ENCODE measurements at regions not wholly inside any gene's neighbourhood (a gene's known extent, or its start where the extent isn't known, plus 50 kb on each side); places are given as distances from the start of the nearest gene placed in this dataset.
A peak's percentile ranks its signal among the peaks of the same experiment; 100 is the strongest.

DNA sequence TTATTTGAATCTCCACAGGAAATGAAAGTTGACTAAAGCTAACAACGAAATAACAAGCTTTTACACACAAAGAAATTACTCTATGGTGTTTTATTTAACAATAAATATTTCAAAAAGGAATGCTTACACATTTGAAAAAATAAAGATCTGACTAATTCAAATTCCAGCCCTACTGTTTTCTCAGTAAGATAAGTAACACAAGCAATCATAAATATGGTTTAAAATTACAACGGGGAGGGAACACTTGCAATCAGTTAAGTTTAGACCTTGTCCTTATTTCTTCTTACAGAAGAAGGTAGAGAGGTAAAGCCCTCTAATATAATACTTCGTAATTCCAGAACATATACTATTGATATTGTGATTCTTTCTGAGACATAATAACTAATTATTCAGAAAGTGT, 158.5 kb downstream of the DHX15 start:
- TF ChIP-seq, protein P1, sequence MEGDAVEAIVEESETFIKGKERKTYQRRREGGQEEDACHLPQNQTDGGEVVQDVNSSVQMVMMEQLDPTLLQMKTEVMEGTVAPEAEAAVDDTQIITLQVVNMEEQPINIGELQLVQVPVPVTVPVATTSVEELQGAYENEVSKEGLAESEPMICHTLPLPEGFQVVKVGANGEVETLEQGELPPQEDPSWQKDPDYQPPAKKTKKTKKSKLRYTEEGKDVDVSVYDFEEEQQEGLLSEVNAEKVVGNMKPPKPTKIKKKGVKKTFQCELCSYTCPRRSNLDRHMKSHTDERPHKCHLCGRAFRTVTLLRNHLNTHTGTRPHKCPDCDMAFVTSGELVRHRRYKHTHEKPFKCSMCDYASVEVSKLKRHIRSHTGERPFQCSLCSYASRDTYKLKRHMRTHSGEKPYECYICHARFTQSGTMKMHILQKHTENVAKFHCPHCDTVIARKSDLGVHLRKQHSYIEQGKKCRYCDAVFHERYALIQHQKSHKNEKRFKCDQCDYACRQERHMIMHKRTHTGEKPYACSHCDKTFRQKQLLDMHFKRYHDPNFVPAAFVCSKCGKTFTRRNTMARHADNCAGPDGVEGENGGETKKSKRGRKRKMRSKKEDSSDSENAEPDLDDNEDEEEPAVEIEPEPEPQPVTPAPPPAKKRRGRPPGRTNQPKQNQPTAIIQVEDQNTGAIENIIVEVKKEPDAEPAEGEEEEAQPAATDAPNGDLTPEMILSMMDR (IDR thresholded peaks at IDR 0.05; ENCODE audit: borderline replicate concordance, control extremely low read depth, extremely low read depth, insufficient read depth, missing control alignments) = no peak
- no peak for DNase-seq (ENCODE audit: low spot score)
- in situ Hi-C loops (cut with MboI; ENCODE audit: low sequenced_read_pairs, unreplicated experiment) = no loop called here

DNA sequence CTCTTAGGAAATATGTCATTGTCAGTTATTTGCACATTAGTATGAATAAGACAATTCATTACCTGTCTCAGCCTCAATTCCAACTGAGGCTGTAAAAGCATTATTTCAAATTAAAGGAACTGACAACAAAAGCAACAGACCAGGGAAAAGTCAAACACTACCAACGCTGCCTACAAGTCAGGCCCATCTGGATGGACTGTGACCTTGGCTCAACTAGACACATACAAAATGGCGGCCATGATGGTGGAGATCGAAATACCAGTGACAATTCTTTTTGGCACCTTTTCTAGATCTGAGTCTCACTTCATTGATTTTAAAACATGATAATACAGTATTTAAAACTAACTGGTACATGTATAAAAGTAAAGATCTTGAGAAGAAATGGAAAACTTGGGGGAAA, 160.7 kb downstream of the DHX15 start:
- no peak for DNase-seq (ENCODE audit: low spot score)
- TF ChIP-seq, protein P1 (IDR thresholded peaks at IDR 0.05; ENCODE audit: borderline replicate concordance, control extremely low read depth, extremely low read depth, insufficient read depth, missing control alignments) = no peak
- in situ Hi-C loops (cut with MboI; ENCODE audit: low sequenced_read_pairs, unreplicated experiment) = loop anchor here (25.0 kb wide), 2 partner anchors 1286 to 1536 kb away; no protein-coding TSS in a partner anchor

DNA sequence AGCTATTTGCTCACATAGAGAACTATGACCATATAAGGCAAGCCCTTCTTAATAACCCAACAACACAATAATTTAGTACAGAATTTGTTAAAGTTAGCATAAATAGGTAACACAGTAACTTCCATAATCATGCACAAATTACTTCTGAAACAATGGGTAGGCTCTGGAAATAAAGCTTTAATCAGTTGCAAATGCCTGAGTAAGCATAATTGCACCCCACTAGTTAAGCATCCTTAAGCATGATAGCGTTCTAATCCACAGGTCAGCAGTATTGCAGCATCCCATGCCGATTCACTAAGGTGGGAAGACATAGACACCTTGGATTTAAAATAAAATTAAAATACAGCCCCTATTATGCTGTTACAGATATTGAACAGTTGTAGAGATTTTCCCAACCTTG, 161.7 kb downstream of the DHX15 start:
- no peak for DNase-seq (ENCODE audit: low spot score)
- TF ChIP-seq, protein P1 (IDR thresholded peaks at IDR 0.05; ENCODE audit: borderline replicate concordance, control extremely low read depth, extremely low read depth, insufficient read depth, missing control alignments) = no peak
- in situ Hi-C loops (cut with MboI; ENCODE audit: low sequenced_read_pairs, unreplicated experiment) = loop anchor here (25.0 kb wide), 2 partner anchors 1285 to 1535 kb away; no protein-coding TSS in a partner anchor

DNA sequence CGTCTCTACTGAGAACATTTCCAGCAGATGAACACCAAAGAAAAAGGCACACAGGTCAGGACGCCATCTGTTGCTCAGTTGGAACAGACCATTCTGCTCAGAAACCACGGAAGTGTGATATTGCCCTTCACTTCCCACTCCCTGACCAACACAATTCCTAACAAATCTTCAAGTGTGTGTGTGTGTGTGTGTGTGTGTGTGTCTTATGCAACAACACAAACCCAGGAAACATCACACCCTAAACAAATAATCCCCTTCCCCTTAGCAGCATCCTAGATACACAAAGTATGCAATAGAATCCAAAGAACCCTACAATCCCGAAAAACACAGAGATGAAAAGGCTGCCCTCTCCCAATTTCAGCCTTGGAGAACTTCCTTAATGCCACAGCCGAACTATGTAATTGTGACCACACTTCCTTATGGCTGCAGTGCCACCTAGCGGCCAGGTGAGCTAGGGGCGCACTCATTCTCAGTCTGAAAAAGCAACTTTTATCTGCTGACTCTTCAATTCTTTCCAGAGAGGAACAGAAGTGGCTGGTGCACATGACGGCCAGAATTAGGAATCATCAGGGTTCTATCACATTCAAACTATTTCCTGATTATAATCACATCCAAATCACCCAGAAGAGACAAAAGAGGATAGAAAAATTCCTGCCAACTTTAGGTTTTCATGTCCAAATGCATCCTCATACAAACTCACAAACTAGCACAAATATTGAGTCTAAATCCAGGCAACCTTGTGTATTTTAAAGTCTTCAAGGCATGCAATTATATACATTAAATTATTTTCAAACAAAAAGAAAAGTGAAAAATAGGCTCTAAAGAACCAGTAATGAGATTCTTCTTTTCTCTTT, 164.9 kb downstream of the DHX15 start:
- peak; percentile 78 for DNase-seq (ENCODE audit: low spot score)
- in situ Hi-C loops (cut with MboI; ENCODE audit: low sequenced_read_pairs, unreplicated experiment) = loop anchor here (25.0 kb wide), 2 partner anchors 1282 to 1532 kb away; no protein-coding TSS in a partner anchor

DNA sequence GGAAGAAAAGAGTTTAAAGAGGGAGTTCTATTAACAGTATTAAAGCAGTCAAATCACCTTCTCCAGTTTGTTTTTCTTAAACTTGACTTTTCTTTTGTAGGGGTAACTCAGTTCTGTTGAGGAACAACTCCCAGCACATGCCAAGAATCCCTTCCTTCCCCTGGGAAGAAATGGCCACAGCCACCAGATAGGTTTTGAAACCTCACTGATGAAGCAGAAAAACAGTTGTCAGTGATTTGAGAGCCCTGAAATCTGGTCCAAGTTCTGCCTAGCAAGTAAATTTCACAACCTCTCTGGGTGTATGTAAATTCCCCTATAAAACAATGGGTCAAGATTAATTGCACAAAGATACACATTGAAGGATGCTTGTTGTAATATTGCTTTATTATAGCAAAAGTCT, 167.1 kb downstream of the DHX15 start:
- TF ChIP-seq, protein P1 (IDR thresholded peaks at IDR 0.05; ENCODE audit: borderline replicate concordance, control extremely low read depth, extremely low read depth, insufficient read depth, missing control alignments) = no peak
- in situ Hi-C loops (cut with MboI; ENCODE audit: low sequenced_read_pairs, unreplicated experiment) = loop anchor here (25.0 kb wide), 2 partner anchors 1280 to 1530 kb away; no protein-coding TSS in a partner anchor
- no peak for DNase-seq (ENCODE audit: low spot score)

More for the DNA sequence above, 164.9 kb downstream of the DHX15 start:
- TF ChIP-seq, protein P1 (IDR thresholded peaks at IDR 0.05; ENCODE audit: borderline replicate concordance, control extremely low read depth, extremely low read depth, insufficient read depth, missing control alignments) = peak; percentile 96

DNA sequence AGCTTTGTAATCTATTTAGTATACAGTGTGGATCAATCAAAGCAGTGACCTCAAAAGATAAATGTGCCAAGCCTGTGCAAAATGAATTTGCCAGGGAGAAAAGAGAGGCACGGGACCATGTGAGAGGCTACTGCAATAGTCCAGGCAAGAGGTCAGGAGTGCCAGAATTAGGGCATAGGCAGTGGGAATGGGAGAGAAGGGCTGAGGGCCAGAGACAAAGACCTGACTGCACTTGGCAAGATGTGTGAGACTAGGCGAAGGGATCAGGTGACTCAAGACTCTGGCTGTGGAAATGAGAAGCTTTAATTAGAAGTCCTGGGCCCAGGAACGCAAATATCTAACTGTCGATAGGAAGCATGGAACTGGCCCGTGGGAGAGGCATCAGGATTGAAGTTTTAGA, 168.1 kb downstream of the DHX15 start:
- in situ Hi-C loops (cut with MboI; ENCODE audit: low sequenced_read_pairs, unreplicated experiment) = loop anchor here (25.0 kb wide), 2 partner anchors 1279 to 1529 kb away; no protein-coding TSS in a partner anchor
- TF ChIP-seq, protein P1 (IDR thresholded peaks at IDR 0.05; ENCODE audit: borderline replicate concordance, control extremely low read depth, extremely low read depth, insufficient read depth, missing control alignments) = no peak
- DNase-seq (ENCODE audit: low spot score) = no peak
